COLO829 (cell line): ENCODE measurements at regions not wholly inside any gene's neighbourhood (a gene's known extent, or its start where the extent isn't known, plus 50 kb on each side); places are given as distances from the start of the nearest gene placed in this dataset.
A peak's percentile ranks its signal among the peaks of the same experiment; 100 is the strongest.
"Not testable (repeated sequence)": the region's sequence is repeated elsewhere in the genome, so short reads cannot be mapped to it uniquely, and the experiment has no call there.

Experiments used
- DNase-seq: peaks from one replicate; pipeline ENCODE4 v3.0.0; 2012; ENCODE audit warnings: low spot score

DNA sequence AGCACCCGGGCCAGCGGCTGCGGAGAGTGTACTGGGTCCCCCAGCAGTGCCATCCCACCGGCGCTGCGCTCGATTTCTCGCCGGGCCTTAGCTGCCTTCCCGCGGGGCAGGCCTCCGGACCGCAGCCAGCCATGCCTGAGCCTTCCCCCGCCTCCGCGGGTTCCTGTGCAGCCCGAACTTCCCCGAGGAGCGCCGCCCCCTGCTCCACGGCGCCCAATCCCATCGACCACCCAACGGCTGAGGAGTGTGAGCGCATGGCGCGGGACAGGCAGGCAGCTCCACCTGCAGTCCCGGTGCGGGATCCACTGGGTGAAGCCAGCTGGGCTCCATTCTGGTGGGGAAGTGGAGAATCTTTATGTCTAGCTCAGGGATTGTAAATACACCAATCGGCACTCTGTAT, 325.4 kb downstream of the PPP1R3A start:
- not testable (repeated sequence) for DNase-seq

DNA sequence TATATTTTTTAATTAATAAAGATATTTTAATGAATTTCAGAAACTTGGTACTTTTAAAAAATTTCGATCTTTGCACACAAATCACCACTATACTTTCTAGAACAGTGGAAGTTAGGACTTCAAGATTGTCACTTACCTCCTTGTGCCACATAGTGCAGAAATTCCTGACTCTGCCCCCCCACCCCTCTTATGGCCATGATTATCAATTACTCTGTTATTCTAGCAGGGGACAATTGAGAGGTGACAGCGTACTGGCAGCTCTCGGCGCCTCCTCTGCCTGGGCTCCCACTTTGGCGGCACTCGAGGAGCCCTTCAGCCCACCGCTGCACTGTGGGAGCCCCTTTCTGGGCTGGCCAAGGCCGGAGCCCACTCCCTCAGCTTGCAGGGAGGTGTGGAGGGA, 325.9 kb downstream of the PPP1R3A start:
- not testable (repeated sequence) for DNase-seq

DNA sequence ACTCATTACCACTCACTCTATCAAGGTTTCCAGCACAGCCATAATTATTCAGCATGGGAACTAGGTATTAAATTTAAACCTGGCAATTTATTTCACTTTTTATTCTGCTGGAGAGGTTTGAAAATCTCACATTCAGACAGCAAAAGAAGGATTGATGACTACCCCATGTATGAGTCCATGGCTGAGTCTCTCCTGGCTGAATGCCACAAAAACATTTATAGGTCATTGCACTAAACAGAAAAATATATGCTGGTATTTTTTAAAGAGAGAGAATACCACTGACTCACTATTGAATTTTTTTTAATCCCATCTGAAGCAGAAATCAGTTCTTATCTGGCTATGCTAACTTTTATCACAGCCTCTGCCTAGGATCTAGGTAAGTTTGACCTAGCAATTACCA, 336.3 kb downstream of the PPP1R3A start:
- no peak for DNase-seq

DNA sequence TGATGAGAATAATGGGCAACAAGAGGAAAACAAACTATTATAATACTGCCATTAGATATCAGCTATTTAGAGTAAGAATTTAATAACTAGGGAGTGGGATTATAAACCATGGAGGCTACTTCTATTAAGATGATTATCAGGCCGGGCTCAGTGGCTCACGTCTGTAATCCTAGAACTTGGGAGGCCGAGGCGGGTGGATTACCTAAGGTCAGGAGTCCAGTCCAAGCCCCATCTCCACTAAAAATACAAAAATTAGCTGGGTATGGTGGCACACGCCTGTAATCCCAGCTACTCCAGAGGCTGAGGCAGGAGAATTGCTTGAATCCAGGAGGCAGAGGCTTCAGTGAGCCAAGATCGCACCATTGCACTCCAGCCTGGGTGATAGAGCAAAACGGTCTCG, 355.6 kb downstream of the PPP1R3A start:
- DNase-seq: not testable (repeated sequence)

DNA sequence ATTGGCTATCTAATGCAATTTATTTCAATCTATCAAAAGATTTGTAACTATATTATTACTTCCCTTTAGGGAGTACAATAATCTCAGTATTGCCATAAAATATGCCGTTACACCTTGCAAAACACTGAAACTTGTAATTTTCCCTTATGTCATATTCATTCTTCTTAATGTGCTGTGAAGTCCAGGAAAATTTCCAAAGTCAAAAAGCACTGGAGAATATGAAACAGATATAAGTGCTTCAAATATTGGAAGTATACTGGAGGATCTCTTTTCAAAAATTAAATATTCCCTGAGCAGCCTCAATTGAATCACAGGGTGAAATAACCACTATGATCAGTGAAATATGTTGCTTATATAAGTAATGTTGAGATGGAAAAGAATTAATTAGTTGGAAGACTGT, 356.0 kb downstream of the PPP1R3A start:
- no peak for DNase-seq

DNA sequence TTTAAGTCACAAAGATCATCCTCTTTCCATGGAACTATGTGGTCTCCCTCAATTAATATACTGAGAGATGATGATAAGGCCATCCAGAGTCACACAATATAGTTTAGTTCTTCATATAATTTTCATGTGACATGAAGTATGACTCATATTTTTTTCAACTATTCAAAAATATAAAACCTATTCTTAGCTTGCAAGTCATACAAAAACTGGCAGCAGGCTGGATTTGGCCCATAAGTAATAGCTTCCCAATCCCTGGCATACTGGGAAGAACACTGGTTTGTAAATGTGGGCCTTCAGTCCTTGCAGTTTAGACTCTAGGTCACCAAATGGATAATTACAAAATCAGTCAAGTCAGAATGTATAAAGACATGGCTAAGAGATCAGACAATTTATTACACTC, 356.6 kb downstream of the PPP1R3A start:
- DNase-seq: no peak

DNA sequence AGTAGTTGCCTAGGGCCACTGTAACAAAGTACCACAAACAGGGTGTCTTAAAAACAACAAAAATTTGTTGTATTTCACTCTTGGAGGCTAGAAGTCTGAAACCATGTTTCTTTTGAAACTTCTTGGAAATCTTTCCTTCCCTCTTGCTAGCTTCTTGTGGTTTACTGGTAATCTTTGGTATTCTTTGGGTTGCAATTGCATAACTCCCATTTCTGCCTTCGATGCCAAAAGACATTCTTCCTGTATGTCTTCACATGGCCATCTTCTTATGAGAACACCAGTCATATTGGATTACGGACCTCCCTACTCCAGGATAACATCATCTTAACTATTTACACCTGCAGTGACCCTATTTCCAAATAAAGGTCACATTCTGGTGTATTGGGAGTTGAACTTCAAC, 357.4 kb downstream of the PPP1R3A start:
- no peak for DNase-seq

DNA sequence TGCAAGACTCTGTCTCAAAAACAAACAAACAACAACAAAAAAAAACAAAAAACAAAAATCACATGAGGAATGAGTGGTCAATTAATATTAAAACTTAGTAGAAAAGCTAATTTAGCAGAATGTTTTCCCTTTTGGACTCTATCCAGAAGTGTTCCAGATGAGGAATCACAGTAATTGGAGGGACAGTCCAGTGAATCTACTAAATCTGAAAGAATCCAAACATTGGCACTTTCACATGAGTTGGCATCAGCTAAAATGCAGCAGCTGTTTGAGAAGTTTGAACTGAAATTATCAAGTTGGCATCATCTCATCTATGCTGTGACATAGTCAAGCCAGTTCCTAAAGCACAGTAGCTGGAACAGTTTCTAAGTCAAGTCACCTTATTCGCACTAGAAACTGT, 367.8 kb downstream of the PPP1R3A start:
- DNase-seq: no peak

DNA sequence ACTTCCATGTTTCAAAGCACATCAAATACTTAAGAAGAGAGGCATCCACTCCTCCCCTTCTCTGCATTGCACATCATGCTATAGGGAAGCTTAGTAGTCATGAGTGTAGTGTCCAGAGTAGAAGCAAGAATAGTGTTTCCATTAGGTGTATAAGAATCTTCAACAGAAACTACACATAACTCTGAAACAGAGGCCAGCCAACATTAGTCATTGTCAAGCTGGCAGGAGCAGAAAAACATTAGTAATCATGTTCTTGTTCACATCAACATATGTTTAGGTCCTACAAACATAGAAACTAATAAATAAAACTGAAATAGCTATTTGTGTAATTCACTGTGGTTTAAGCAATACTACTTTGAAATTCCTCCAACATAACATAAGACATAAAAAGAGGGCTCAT, 370.2 kb downstream of the PPP1R3A start:
- no peak for DNase-seq

DNA sequence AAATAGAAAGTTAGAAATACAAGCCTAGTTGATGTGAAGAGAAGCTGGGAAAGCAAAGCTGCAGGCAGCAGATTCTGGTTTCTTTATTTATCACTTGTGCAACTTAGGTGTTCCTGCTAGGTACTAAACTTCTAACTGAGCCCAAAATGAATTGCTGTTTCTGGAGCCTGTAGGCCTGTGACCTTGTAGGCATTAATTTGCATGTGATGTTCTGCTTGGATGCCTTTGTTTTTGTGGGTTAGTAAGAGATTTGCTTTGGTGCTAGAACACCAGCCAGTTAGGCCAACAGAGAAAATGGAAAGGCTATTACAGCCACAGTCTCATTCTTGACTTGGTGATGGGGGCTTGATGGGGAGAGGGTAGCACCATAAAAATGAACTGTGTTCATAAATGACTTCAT, 370.7 kb downstream of the PPP1R3A start:
- no peak for DNase-seq

DNA sequence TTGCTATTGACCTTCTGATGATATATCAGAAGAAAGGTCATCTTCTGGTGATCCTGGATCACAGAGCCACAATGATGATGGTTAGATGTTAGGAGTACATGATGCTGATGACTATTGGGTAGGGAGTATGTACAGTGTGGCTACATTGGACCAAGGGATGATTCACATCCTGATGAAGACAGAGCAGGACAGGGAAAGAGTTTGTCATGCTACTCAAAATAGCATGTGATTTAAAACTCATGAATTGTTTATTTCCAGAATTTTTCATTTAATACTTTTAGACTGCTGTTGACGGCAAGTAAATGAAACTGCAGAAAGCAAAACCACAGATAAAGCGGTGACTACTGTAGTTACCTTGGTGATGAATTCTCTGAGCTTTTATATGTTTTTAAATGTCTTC, 397.3 kb downstream of the PPP1R3A start:
- DNase-seq: peak; percentile 4

DNA sequence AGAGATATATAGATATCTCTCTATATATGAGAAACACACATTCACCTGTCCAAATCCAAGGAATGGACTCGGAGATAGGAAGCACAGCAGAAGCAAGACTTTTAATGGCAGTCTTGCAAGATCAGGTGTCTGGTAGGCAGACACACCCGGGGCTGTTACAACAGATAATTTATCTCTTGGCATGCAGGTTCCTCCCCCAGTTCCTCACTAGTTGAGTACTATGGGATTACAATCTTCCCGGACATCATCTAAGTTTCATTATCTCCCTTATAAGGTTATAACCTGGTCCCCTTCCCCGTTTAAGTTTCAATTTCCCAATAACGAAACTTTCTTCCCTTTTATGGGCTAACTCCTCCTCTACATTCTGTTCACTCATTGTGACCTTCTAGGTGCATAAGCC, 399.3 kb downstream of the PPP1R3A start:
- DNase-seq: no peak

DNA sequence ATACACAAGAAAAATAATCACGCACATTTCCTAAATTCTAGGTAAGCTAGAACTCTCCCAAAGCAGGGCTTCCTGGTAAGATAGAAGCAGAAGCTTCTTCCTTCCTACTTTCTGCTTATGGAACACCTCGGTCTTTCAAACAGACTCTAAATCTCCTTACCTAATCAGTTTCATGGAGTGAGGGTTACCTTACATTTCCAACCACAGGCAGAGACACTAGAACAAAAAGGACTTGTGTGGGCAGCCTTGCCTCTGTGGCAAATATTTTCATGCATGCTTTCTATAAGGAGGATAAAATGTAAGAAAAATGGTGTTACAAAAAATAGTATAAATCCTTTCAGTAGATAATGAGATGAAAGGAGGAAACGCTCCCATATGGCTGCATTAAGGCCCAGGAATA, 386.3 kb upstream of the SMIM30 start:
- DNase-seq: no peak

DNA sequence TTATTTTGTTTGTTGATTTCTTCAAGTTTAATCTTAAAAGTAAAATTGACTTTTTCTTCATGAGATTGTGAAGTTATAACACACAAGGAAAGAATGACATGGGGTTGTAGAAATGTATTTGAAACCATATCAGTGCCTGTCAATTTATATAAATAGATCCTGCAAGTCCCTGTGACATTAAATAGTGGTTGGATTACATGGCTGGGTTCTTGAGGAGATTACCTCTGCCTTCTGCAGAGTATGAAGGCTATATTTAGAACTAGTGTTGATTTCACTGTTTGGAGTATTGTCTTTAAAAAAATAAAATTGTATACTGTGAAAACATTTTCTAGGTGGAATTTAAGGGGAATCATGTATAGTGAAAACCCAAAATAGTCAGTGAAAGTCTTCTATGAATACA, 385.8 kb upstream of the SMIM30 start:
- no peak for DNase-seq

DNA sequence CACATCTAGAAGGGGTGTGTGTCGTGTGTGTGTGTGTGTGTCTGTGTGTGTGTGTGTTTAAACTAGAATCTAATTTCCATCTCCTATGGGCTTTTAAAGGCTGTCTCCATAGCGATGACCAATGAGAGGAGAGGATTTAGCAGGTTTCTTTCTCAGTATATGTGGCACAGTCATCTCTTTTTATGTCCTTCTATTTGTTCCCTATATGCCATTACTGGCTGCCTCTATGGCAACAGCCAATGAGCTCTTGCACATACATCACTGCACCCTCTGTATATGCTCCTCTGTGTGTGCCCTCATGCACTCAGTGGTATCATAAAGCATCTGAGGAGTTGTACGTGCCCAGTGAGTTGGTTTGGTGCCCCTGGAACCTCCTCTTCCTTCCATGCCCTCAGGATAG, 378.2 kb upstream of the SMIM30 start:
- not testable (repeated sequence) for DNase-seq

DNA sequence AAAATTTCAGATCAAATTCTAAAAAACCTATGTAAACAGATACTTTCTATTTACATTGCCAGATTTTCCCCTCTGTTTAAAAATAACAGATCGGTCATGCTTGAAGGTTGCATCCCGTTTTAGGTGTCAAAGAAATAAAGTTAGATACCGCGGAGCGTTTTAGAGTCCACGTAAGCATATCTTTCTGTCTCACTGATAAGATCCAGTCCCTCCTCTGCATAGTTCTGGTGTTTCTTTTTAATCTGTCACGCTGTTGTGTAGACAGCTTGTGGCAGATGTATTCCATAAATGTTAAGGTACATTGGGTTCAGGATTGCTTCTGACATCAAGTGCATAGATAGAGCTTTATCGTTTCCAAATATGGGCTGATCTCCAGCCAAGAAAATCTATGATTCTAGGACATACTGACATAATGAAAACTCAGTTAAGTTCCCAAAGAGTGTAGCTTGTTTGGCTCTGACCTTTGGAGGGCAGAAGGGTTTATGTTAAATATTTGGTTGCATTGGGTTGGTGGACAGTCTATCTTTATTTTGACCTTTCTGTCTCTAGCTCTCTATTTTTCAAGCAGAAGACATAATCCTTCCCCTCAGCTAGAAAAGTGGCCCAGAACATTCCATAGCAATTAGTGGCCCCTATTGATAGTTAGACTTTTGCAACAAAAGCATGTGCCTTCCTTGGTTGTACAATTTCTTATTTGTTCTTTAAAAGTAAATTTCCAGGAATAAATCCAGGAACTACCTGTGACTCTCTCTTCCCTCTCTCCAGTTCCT, 376.6 kb upstream of the SMIM30 start:
- DNase-seq: not testable (repeated sequence)

DNA sequence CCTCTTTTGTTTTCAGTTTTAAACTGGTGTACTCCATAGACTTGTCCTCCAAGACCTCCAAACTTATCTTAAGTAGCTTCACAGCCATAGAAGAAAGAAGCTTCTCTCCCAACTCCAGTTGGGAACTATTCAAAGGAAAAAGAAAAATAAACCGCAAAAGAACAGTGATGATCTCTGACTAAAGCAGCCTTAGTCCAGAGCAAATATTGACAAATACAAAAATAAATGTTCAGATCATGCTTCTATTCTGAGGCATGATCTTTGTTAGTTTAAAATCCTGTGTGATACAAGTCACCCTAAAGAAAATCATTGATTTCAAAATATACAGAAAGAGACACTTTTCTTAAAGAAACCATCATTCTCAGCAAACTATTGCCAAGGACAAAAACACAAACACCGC, 373.0 kb upstream of the SMIM30 start:
- DNase-seq: no peak

DNA sequence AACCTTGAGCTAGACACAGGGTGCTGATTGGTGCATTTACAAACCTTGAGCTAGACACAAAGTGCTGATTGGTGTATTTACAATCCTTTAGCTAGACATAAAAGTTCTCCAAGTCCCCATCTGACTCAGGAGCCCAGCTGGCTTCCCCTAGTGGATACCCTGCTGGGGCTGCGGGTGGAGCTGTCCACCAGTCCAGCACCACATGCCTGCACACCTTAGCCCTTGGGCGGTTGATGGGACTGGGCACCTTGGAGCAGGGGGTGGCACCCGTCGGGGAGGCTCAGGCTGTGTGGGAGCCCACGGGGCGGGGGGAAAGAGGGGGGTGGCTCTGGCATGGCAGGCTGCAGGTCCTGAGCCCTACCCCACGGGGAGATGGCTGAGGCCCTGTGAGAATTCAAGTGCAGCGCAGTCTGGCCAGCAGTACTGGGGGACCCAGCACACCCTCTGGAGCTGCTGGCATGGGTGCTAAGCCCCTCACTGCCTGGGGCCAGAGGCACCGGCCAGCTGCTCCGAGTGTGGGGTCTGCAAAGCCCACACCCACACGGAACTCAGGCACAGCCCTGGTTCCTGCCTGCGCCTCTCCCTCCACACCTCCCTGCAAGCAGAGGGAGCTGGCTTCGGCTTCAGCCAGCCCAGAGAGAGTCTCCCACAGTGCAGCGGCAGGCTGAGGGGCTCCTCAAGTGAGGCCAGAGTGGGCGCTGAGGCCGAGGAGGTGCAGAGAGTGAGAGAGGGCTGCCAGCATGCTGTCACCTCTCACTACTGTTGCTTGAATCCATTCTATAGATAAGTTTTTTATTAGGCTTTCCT, 369.8 kb upstream of the SMIM30 start:
- no peak for DNase-seq

DNA sequence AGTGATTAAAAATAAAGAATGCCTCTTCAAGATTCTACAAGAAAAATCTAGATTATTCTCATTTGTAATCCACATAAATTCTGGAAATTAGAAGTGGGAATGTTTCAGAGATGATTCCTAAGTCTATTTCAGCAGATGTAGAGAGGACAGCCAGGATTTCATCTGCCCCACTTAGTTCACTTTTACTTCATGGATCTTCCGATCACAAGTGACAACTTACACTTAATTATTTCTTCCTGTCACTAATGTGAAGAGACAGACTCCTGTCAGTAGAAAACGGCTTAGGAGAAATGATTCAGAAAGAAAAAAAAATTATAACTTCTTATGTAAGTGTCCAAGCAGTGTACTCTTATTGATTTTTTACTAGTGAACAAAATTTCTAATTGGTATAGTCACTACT, 368.2 kb upstream of the SMIM30 start:
- DNase-seq: no peak

DNA sequence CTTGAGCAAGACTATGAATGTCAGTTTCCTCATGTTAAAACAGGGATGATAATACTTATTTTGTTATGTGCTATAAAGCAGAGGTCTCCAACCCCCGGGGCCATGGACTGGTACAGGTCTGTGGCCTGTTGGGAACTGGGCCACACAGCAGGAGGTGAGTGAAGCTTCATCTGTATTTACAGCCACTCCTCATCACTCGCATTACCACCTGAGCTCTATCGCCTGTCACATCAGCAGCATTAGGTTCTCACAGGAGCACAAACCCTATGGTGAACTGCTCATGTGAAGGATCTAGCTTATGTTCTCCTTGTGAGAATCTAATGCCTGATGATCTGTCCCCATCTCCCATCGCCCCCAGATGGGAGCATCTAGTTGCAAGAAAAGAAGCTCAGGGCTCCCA, 365.3 kb upstream of the SMIM30 start:
- DNase-seq: no peak

DNA sequence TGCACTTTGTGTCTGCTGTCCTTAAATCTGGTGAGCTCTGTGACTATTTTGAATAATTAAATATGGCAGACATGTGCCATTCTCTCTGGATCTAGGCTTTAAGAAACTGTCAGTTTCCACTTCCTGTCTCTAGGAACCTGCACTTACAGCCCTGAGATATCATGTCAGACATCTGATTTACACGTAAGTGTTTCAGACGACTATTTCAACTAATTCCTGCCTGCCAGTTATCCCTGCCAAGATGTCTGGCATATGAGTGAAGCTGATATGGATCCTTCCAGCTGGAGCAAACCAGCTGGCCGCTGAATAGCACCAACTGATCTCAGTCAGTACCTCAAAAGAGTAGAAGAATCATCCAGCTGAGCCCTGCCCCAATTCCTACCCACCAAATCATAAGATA, 362.2 kb upstream of the SMIM30 start:
- no peak for DNase-seq

DNA sequence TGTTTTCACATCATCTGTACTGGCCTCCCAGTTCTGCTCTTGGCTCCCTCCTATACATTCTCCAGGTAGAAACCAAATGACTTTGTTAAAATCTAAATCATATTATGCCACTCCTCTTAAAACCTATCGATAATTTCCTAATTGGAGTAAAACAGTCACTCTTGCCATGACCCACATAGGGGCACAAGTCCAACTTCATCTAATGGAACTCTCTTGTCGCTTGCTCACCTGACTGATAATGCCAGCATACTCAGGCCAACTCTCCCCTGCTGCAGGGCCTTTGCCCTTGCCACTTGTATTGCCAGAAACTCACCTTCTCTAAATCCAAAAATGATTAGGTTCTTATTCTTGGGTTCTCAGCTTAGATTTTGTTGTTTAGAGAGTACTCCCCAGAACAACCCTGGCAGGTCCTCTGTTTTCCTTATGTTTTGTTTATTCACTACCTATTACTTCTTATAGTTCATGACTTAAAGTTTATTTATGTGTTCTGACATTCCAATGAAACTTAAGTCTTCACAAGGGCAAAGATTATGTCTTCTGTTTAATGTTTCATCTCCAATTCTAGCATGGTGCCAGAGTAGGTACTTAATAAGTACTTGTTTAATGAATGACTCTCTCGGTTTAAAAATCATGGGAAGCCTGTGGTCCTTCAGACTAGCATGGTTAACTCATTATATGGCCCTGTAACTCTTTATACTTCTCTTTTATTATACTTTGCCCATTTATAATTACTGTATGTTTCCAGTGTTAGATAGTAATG, 345.9 kb upstream of the SMIM30 start:
- DNase-seq: no peak

DNA sequence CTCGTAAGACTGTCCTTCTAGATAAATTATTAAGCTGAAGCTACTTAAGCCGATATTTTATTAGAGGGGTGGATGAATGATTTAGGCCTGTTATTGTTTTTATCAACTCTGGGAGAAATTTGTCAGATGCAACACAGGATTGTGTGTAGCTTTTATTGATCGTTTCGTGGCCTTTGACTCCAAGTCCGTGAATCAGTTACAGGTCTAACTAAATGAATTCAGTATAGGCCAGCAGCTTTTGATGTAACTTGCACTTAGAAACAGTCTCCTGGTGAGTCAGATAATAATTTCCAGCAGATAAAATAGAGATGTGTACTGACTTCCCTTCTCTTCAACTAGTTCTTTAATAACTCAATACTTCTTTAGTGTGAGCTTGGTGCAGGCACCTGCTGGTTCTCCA, 341.7 kb upstream of the SMIM30 start:
- no peak for DNase-seq
